Left forelimb (tissue), 1 donor: ENCODE measurements at regions not wholly inside any gene's neighbourhood (a gene's known extent, or its start where the extent isn't known, plus 50 kb on each side); places are given as distances from the start of the nearest gene placed in this dataset.
"Not testable (repeated sequence)": the region's sequence is repeated elsewhere in the genome, so short reads cannot be mapped to it uniquely, and the experiment has no call there.

Experiments
- DNase-seq: peaks from one replicate; pipeline ENCODE4 v3.0.0-alpha.2; 2018; ENCODE audit warnings: low spot score

DNA sequence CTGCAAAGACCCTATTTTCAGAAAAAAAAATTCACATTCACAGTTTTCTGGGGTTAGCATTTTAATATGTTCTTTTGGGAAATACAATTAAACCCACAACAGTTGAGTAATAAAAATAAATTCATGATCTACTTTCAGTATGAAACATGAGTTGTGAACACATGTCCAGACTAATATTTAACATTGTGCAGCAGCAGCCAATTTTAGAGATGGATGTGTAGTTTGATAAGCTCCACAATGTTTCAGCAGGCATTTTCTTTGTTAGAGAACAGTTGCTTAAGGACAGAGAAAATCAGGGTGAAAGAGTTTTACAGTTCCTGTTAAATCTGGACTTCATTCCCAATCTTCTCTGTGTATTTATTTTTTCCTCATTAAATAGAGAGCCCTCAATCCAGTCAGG is 519.5 kb downstream of the PIK3C3 start:
- no peak for DNase-seq

DNA sequence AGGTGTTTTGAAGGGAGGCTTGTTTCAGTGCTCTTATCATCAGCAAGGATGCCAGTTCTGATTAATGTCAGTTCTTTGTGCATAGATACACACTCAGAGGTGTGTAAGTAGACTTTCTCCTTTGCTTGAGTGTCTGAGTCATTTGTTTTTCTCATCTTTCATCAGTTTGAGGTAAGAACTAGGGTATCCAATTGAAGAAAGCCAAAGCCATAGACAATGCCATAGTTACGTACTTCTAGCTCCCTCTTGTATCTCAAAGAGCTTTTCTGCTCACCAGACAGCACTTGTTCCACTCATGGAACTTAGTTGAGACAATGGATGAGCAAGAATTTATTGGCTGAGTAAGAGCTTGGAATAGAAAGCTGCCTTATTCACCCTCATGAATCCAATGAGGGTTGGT is 520.1 kb downstream of the PIK3C3 start:
- DNase-seq: no peak

DNA sequence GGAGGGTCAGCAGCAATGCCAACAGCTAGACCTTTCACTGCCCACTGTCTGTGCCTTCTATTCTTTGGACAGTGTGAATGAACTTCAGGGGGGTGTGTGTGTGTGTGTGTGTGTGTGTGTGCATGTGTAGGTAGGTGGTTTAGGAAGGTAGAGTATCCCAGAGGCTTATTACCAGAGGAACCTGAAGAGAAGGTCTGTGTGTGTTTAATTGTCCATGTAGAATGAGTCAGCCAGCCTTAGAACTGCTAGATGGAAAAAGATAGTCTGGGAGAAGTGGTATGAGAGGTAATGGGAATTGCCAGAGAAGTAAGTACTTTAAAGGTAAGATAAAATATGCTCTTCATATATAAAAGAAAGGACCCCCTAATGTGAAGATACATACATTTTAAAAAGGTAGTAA is 522.2 kb downstream of the PIK3C3 start:
- no peak for DNase-seq

DNA sequence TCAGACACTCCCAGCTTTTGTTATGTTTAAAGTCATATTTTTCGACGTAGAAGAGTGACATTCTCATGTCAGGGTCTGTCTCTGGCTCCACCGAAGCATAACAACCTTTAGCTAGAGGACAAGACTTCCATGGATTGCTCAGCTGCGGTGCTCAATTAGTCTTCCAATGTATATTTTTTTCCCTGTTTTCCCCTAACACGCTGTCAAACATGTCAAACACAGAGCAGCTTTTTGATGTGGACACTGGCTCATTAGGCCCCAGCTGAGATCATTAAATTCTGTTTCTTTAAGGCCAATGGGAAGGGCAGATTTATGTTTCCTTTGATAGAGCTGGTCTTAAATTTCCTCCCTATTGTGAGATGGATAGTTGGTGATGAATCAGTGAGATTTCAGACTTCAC is 525.4 kb downstream of the PIK3C3 start:
- DNase-seq: no peak

DNA sequence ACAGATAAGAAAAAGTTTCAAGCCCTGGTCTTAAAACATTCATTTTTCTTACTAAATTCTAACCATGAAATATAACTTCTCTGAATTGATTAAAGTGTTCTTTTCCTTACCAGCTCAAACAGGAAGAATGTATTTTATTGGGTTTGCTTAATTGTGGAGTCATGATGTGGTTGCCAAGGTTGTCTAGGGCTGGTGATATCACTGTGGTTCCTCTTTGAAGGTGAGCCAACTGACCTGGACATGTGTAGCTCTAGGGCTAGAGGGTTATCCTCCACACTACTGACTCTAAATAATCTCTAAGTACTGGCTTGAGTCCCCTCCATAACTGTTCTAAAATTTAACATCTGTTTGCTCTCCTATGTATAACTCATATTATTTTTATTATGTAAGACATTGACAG is 529.6 kb downstream of the PIK3C3 start:
- DNase-seq: no peak

DNA sequence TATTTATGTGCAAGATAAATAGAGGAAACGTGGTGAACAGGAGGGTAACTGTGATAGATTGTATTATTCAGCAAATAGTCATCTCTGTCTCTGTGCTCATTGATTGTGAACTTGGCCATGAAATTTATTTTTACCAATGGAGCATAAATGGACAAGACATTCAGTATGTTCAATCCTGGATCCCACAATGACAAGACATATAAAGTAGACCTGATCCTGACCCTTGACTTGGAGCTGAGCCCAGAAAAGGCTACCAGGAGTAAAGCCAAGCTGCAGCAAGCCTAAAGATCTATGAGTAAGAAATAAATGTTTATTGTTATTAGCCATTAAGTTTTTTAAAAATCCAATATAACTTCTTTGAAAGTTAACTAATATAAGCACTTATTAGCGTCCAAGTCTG is 531.2 kb downstream of the PIK3C3 start:
- no peak for DNase-seq

DNA sequence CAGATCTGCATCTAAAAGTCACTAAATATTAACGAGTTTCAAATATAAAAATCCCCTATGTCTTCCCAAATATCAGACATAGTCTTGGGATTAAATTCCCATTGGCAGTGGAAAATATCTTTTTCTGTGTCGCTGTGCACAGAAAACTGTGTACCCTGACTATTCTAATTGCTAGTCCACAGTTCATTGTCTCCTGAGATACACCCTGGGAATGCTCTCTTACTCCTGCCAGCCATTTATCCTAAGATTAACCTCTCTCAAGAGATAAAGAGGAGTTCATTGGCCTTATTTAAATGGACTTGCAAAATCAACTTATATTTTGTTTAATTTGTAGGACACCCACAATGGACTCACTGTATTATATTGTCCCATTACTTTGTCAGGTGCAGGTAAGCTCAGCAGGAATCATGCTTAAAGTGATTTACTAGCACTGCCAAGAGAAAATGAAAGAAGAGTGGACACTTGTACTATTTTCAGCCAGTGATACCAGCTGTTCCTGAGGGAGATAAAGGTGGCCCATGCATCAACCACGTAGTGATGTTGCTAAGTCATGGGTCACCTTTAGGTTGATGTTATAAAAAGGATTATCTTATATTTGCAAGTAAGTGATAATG is 553.8 kb downstream of the PIK3C3 start:
- DNase-seq: no peak

DNA sequence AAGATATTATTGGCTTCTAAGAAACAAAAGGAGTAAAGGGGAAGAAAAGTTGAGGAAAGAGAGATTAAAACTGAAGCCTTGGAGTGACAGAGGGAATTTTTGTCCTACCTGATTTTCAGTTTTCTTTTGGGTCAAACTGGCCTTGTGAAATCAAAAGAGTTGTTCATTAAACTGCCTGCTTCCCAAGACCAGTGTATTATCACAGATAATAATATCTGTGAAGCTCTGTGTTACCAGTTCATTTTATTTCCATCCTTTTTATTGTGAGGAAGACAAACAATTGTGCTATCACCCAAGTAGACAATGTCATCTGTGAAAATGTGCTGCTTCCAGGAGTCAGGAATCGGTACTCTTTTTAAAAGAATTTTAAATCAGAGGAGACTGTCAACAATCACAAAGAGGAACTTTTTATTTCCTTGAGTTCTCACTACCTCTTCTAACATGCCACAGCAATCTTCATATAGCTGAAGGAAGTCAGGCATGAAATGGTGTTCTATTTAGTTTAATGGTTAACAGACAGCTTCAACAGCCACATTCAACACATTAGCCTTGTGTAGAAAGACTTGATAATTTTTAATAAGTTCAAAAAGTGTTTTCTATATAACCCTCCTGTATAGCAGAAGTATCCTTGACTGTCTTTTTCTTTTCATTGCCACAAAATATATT is 554.8 kb downstream of the PIK3C3 start:
- no peak for DNase-seq

DNA sequence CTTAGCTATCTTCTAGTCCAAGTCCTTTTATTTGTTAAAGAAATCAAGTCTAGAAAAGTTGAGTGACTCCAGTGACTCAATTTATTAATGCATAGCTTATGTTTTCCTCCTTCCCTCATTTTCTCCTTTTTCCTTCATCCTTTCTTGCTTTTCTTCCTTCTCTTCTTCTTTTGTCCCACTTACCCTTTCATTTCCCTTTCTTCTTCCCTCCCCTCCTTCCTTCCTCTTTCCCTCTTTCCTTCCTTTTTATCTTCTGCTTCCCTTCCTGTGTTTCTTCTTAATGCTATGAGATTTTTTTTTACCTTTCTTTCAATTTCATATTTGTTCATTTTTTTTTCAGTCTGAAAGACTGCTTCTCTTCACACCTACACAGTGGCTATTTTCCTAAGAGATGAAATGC is 555.5 kb downstream of the PIK3C3 start:
- no peak for DNase-seq

DNA sequence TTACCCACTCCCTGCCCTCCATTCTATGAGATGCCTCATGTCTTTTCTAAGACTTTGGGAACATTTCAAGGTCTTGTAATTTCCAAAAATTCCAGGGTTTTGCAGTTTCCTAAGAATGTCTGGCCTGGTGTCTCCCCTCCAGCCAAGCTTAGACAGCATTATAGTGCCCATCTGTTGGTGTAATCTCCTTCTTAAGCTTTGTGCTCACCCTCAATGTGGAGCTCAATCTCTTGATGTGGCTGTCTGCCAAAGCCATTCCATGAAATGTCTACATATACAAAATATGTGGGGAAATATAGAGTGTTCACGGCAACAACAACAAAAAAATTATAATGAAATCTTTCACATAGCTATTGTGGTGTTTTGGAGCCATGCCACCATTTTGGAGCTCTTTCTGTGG is 558.4 kb downstream of the PIK3C3 start:
- no peak for DNase-seq

DNA sequence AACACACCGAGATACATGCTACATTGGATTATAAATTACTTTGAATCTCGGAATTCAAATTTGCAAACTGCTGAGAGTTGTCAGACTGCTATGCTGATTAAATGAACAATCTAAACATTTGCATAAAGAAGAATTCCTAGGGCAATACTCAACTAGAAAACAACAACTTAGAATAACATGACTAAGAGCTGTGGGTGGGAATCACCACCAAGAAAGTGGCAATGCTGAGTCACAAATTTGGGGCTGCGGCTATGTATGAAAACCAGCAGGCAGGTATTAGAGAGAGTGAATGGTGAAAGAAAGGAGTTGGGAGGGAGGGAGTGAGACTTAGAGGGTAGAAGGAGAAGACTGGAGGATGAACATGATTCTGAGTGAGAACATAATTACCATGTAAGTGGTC is 559.5 kb downstream of the PIK3C3 start:
- no peak for DNase-seq

DNA sequence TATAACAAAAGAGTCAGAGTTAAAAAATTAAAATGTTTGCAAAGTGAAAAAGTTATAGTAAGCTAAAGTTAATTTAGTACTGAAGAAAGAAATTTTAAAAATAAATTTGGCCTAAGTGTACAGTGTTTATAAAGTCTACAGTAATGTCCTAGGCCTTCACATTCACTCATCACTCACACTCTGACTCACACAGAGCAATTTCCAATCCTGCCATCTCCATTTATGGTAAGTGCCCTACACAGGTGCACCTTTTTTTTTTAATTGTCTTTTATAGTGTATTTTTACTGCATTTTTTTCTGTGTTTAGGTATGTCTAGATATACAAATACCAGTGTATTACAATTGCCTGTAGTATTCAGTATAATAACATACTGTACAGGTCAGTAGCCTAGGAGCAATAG is 562.9 kb downstream of the PIK3C3 start:
- DNase-seq: no peak

DNA sequence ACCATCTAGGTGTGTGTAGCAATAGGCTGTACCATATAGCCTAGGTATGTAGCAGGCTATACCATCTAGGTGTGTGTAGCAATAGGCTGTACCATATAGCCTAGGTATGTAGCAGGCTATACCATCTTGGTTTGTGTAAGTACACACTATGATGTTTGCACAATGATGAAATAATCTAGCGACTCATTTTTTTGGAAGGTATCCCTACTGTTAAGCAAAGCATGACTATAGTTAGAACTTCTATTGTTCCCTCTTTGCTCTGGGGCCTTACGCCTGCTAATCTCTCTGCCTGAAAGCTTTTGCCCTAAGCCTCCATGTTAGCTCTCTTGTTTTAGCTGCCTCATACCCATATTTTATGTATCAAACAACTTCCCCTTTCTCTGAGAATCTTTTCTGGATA is 563.3 kb downstream of the PIK3C3 start:
- not testable (repeated sequence) for DNase-seq

DNA sequence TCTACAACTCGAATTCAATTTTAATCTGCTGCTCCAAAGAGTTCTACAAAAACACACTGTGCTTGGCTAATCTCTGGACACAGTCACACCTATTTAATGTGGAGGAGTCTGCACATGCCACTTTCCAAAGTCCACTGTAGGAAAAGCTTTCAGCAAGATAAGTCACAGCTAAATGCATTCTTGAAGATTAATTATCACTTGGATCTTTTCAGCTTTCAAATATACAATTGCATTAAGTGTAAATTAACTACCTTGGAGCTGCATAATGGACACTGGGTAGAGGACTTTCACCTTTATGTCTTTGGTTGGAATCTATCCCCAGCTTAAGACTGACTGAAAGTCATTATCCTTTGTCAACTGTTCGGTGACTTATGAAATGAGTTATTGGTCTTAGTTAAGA is 565.1 kb downstream of the PIK3C3 start:
- DNase-seq: no peak

DNA sequence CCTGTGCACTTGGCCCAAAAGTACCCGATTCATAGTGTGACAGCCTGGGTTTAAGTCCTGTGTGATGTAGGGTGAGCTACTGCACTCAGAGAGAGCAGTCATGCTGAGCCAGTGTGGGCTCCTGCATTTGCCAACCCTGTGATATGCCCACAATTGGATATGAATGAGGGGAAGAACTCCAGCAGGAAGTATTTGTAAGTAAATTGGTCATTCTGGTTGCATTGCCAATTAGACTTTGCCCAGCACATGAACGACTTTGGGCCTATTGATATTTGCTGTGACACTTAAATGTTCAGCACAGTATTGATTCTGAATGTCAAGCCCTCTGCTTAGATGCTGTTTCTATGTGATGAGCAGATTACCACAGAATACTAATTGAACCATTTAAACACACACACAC is 570.9 kb downstream of the PIK3C3 start:
- no peak for DNase-seq

DNA sequence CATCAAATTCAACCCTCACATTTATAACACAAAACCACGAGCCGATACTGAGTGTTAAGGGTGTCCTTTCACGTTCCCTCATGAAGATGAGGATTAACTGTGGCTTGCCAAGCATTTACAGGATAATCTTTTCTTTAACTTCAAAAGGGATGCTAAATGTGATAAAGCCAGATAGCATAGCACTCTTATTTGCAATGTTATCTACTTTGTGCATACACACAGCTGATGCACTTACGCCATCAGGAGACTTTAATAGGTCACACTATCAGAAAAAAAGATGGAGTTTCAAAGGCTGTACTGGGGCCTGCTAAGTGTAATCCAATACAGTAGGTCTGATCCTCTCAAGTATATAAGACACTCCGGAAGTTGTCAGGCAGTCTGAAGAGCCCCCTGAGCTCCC is 572.7 kb downstream of the PIK3C3 start:
- DNase-seq: no peak

DNA sequence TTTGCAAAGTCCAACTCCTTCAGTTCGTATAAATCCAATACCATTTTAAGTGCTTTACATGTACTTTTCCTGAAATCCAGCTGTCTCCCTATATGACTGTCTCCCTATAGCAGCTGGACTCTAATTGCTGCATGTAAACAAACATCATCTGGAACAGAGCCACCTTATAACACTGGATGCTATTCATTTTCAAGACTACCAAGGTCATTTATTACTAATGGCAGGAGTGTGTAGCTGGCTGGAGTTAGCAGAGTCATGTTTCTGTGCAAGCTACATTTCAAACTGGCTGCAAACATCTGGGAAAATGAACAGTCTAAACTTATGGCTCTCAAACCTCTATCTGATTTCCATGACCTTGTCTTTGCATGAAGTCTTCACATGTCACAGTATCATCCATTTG is 575.2 kb downstream of the PIK3C3 start:
- DNase-seq: no peak

DNA sequence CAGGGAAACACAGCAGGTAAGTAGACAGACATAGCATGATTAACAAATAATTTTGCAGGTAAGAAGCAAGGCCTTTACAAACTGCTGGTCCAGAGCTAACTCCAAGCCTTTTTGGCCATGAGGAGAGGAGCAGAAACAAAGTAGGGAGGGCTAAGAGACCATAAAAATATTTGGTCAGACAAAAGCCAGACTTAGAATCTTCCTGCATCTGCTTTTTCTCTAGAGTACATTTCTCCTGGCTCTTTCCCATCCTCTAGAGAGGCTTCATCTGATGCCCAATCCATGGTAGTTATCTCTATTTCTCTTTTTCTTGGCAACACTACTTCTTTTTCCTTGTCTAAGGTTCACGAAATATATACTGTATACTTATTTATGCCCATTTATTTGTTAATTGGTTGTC is 577.1 kb downstream of the PIK3C3 start:
- no peak for DNase-seq

DNA sequence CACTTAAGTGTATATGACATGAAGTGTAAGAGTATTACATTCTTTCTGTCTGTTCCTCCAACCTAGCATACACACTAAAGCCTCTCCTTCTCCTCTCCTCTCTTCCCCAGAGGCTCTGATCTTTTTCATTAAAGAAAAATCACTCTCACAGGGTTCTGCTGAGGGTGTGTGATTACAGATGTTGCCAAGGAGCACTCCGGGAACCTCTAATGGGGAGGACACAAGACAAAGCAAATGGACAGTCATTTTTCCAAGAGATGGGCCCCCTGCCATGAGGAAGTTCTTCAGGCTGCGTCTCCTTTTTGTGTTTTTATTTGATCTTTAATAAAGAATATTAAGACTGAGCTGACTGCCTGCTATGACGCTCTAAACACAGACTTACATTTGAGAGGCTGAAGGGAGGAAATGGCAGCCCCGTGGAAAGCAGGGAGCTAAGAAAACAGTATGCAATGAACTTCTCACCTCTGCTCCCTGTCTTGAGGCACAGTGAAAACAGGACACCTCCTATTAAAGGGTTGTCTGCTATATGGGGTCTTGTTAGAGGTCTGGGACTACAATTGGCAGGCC is 578.1 kb downstream of the PIK3C3 start:
- DNase-seq: no peak

DNA sequence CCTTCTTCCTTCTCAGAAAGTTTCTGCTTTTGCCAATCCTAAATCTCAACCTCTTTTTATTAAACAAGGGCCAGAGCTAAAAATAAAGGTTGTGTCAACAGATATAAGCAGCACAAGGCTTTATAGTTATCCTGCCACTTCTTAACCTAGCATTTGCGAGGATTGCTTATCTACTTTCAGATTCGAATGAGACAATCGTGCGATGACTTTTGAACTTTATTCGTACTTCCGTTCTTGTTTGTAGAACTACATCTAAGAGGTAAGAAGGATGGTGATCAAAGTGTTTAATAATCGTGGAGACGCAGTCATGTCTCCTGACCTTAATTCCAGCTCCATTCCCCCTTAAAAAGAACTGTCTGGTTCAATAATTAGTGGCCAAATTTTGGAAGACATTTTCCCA is 578.6 kb downstream of the PIK3C3 start:
- no peak for DNase-seq

DNA sequence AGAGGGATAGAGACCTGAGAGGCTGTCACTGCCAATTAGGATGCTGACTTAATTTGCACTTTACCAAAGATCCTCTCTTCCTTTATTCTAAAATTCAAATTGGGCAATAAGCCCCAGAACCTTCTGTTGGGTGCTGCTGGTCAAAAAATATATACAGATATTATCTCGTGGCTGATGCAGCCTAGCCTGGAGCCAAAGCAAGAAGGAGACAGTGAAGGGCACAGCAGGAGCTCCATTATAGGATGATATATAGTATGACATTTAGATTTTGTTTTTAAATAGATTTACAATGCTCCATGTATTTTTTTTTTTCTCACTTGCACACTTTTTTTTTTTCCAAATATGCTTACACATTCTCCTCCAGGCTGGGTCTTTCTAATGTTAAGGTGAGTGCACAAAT is 579.3 kb downstream of the PIK3C3 start:
- no peak for DNase-seq

DNA sequence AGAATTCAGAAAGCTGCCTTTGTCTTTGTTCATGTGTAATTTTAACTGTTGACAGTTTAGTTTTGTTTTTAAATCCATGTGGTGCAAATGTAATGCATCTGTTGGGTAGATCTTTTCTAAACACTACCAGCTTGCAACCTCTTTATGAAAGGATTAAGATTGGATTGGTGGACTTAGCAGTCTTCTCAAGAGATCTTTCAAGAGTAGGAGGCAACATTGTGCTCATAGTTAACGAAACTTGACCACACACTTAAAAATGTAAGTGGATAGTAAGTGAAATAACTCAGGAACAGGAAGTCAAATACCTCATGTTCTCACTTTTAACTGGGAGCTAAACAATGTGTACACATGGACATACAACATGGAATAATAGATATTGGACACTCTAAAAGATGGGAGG is 579.0 kb downstream of the RIT2 start:
- no peak for DNase-seq

DNA sequence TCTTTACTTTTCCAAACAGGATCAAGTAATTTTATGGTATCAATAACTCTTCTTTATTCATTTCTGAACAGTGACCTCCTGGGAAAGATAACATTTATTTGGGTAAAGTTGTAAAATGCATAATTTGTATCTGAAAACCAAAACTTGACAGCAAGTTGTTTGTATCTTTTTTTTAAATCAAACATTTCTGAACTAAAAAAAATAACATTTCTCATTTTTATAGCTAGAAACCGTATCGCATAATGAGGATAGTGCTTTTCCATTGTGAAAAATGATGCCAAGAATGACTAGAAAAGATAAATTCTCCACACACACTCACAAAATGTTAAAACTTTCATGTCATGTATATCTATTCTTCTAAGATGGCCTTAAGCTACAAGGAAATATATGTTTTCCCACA is 578.2 kb downstream of the RIT2 start:
- no peak for DNase-seq

DNA sequence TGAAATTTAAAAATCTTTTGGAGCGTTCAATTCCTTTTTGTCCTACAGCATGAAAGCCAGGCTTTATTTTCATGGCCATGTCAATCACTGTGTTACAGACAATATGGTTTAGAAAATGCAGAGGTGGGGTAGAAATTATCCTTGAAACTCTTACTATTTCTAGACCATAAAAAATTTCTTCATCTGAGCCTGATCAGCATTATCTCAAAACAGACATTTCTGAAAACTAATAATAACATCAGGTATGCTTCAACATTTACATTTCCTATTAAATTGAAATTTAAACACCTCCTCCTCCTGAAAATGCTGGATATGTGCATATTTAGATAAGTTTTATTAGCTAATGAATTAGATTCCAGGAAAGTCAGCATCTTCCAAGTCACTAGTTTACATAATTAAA is 570.6 kb downstream of the RIT2 start:
- DNase-seq: no peak
